ENCODE measurements at regions not wholly inside any gene's neighbourhood (a gene's known extent, or its start where the extent isn't known, plus 50 kb on each side); places are given as distances from the start of the nearest gene placed in this dataset.

DNA sequence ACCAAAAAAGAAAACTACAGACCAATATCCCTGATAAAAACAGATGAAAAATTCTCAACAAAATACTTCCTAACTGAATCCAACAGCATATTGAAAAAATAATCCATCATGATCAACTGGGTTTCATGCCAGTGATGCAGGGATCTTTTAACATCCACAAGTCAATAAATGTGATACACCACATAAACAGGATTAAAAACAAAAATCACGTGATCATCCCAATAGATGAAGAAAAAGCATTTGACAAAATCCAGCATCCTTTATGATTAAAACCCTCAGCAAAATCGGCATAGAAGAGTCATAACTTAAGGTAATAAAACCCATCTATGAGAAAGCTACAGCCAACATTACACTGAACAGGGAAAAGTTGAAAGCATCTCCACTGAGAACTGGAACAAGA, 107.5 kb downstream of the DCLK3 start:
- no peak for DNase-seq
- Histone ChIP-seq H3K36me3 (ENCODE audit: low read depth) (no peaks in the 10 kb centered on the region), H3K4me3 (no peak overlapping the region), H3K27ac (no peak overlapping the region), H3K79me2 (ENCODE audit: low read depth) (no peaks in the 10 kb centered on the region), H3K4me1 (replicated peaks; ENCODE audit: insufficient read depth) (peaks cover 12% of the 10 kb centered on the region), H3K4me2 (no peak overlapping the region), H3F3A (ENCODE audit: insufficient read depth, low read depth) (no peaks in the 10 kb centered on the region), H2AFZ (no peak overlapping the region), H4K20me1 (ENCODE audit: insufficient read depth) (no peaks in the 10 kb centered on the region), H3K27me3 (ENCODE audit: insufficient read depth, low read depth) (no peaks in the 10 kb centered on the region), H3K9me2 (ENCODE audit: insufficient read depth) (no peaks in the 10 kb centered on the region), H3K9me3 (ENCODE audit: insufficient read depth, low read depth) (no peaks in the 10 kb centered on the region; the same call in 1 of the 2 replicates)
- ChIA-PET POLR2A (ENCODE audit: unreplicated experiment) (no interaction called here), CTCF (no interaction called here)
- intact Hi-C loops (cut with micrococcal nuclease; ENCODE audit: unreplicated experiment), result no loop called here
- BruUV-seq (replicated peaks), result no TSS peak
- no peak for TF ChIP-seq EZH2 (IDR thresholded peaks at IDR 0.05; ENCODE audit: low read depth)
- TF ChIP-seq, protein P1, sequence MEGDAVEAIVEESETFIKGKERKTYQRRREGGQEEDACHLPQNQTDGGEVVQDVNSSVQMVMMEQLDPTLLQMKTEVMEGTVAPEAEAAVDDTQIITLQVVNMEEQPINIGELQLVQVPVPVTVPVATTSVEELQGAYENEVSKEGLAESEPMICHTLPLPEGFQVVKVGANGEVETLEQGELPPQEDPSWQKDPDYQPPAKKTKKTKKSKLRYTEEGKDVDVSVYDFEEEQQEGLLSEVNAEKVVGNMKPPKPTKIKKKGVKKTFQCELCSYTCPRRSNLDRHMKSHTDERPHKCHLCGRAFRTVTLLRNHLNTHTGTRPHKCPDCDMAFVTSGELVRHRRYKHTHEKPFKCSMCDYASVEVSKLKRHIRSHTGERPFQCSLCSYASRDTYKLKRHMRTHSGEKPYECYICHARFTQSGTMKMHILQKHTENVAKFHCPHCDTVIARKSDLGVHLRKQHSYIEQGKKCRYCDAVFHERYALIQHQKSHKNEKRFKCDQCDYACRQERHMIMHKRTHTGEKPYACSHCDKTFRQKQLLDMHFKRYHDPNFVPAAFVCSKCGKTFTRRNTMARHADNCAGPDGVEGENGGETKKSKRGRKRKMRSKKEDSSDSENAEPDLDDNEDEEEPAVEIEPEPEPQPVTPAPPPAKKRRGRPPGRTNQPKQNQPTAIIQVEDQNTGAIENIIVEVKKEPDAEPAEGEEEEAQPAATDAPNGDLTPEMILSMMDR (conservative IDR thresholded peaks at IDR 0.05), result no peak

DNA sequence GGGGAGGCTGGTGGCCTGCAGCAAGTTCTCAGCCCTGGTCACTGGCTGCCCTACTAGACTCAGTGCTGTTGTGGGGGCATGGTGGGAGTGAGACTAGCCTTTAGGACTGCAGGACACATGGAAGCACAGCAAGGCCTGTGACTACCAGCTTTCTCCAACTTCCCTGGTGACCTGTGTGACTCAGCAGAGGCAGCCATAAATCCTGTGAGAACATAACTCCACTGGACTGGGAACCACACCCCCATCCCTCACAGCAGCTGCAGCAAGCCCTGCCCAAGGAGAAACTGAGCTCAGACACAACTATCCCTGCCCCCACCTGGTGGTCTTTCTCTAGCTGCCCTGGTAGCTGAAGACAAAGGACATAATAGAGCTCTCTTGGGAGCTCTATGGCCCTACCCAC, 111.3 kb downstream of the DCLK3 start:
- BruUV-seq (replicated peaks), result no TSS peak
- Histone ChIP-seq H3K27me3 (ENCODE audit: insufficient read depth, low read depth) (no peaks in the 10 kb centered on the region), H2AFZ (peak overlapping the region; percentile 71; the same call in 1 of the 2 replicates), H3K4me2 (peak overlapping the region; percentile 20; the same call in 1 of the 2 replicates), H3K36me3 (ENCODE audit: low read depth) (no peaks in the 10 kb centered on the region), H3K27ac (no peak overlapping the region; the same call in 1 of the 2 replicates), H4K20me1 (ENCODE audit: insufficient read depth) (no peaks in the 10 kb centered on the region), H3K79me2 (ENCODE audit: low read depth) (no peaks in the 10 kb centered on the region), H3F3A (ENCODE audit: insufficient read depth, low read depth) (peaks cover 12% of the 10 kb centered on the region), H3K4me3 (no peak overlapping the region), H3K9me2 (ENCODE audit: insufficient read depth) (no peaks in the 10 kb centered on the region), H3K9me3 (ENCODE audit: insufficient read depth, low read depth) (no peaks in the 10 kb centered on the region), H3K4me1 (replicated peaks; ENCODE audit: insufficient read depth) (peaks cover 25% of the 10 kb centered on the region)
- intact Hi-C loops (cut with micrococcal nuclease; ENCODE audit: unreplicated experiment), result no loop called here
- ChIA-PET POLR2A (ENCODE audit: unreplicated experiment) (no interaction called here), CTCF (no interaction called here)
- DNase-seq, result peak in 1 of 2 experiments; percentile 9
- no peak for TF ChIP-seq EZH2 (IDR thresholded peaks at IDR 0.05; ENCODE audit: low read depth)
- TF ChIP-seq, protein P1 (conservative IDR thresholded peaks at IDR 0.05), result no peak

DNA sequence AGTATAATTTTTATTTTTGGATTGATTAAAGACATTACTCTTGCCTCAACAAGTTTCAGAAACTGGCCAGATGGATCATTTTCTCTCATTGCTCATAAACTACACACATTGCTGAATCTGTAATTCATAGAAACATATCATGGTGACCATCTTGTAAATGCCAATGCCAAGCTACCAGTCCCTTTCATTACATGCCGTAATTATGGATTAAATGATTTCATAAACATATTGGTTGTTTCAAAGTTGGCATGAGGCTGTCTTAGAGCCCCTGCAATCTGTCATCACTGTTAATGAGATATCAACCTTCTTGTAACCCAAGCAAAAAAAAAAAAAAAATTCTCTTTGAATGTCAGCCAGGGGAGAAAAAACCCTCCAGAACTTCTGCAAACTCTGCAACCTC, 112.2 kb downstream of the DCLK3 start:
- ChIA-PET POLR2A (ENCODE audit: unreplicated experiment) (no interaction called here), CTCF (no interaction called here)
- Histone ChIP-seq H3K27me3 (ENCODE audit: insufficient read depth, low read depth) (no peaks in the 10 kb centered on the region), H3K4me1 (replicated peaks; ENCODE audit: insufficient read depth) (peaks cover 35% of the 10 kb centered on the region), H4K20me1 (ENCODE audit: insufficient read depth) (no peaks in the 10 kb centered on the region), H3K9me2 (ENCODE audit: insufficient read depth) (no peaks in the 10 kb centered on the region), H3K4me2 (no peak overlapping the region), H3F3A (ENCODE audit: insufficient read depth, low read depth) (peaks cover 21% of the 10 kb centered on the region), H2AFZ (no peak overlapping the region), H3K36me3 (ENCODE audit: low read depth) (no peaks in the 10 kb centered on the region), H3K4me3 (no peak overlapping the region), H3K9me3 (ENCODE audit: insufficient read depth, low read depth) (no peaks in the 10 kb centered on the region; the same call in 1 of the 2 replicates), H3K79me2 (ENCODE audit: low read depth) (no peaks in the 10 kb centered on the region), H3K27ac (no peak overlapping the region)
- no peak for DNase-seq
- TF ChIP-seq, protein P1 (conservative IDR thresholded peaks at IDR 0.05), result no peak
- TF ChIP-seq EZH2 (IDR thresholded peaks at IDR 0.05; ENCODE audit: low read depth), result no peak
- intact Hi-C loops (cut with micrococcal nuclease; ENCODE audit: unreplicated experiment), result no loop called here
- BruUV-seq (replicated peaks), result no TSS peak
